Stomach (tissue), 8 donors: ENCODE measurements at regions not wholly inside any gene's neighbourhood (a gene's known extent, or its start where the extent isn't known, plus 50 kb on each side); places are given as distances from the start of the nearest gene placed in this dataset.
A peak's percentile ranks its signal among the peaks of the same experiment; 100 is the strongest.
"Not testable (repeated sequence)": the region's sequence is repeated elsewhere in the genome, so short reads cannot be mapped to it uniquely, and the experiment has no call there.

Experiments used
- DNase-seq, 2 donors: peaks; one replicate each; pipeline versions ENCODE4 v3.0.0 to v3.0.0-alpha.2; 2013 to 2019
- H3K27ac ChIP-seq, 5 donors: fragments of 200-600 bp in 4 of 5; sonication (generic) in 4 of 5; one replicate each; pipeline ENCODE4 v1.5.1; 2013 to 2019; ENCODE audit warnings: mild to moderate bottlenecking in 1 of 5, moderate library complexity in 1 of 5
- H3K27me3 ChIP-seq, 3 donors: fragments of 200-600 bp; sonication (generic); one replicate each; pipeline ENCODE4 v1.5.1; 2017 to 2019; ENCODE audit warnings: mixed run types in 1 of 3
- H3K36me3 ChIP-seq, 4 donors: fragments of 200-600 bp; sonication (generic); 1 replicate in 3 of 4; 2 replicates in 1 of 4; pipeline ENCODE4 v1.5.1; 2016 to 2019
- H3K4me1 ChIP-seq, 4 donors: fragments of 200-600 bp; sonication (generic); one replicate each; pipeline ENCODE4 v1.5.1; 2016 to 2019
- H3K4me3 ChIP-seq, 4 donors: fragments of 200-600 bp; sonication (generic) in 3 of 4; one replicate each; pipeline ENCODE4 v1.5.1; 2016 to 2019; ENCODE audit warnings: mild to moderate bottlenecking in 1 of 4
- H3K9me3 ChIP-seq, 4 donors: fragments of 200-600 bp; sonication (generic); one replicate each; pipeline ENCODE4 v1.5.1; 2016 to 2019
- CTCF ChIP-seq, 7 experiments: fragments of 450-650 bp in 4 of 7; fragments of 200-600 bp in 3 of 7; sonication (generic) in 3 of 7; IDR thresholded peaks; one replicate each; pipeline ENCODE4 v1.5.1; 2016 to 2019; ENCODE audit warnings: antibody characterized with exemption in 7 of 7, control low read depth in 2 of 7, mild to moderate bottlenecking in 1 of 7
- EP300 ChIP-seq: sonication (generic); formaldehyde crosslinking; IDR thresholded peaks from one replicate; pipeline ENCODE4 v1.6.1; 2017; ENCODE audit warnings: antibody characterized with exemption
- POLR2A ChIP-seq, 4 donors: fragments of 450-650 bp; IDR thresholded peaks; one replicate each; pipeline ENCODE4 v1.6.1; 2016; ENCODE audit warnings: antibody characterized with exemption in 4 of 4, control low read depth in 2 of 4, mild to moderate bottlenecking in 1 of 4, moderate library complexity in 1 of 4
- POLR2AphosphoS5 ChIP-seq, 3 donors: sonication (generic); formaldehyde crosslinking; IDR thresholded peaks; one replicate each; pipeline ENCODE4 v1.6.1; 2016; ENCODE audit warnings: antibody characterized with exemption in 3 of 3
- WGBS, 5 donors: extraction: QIAGEN DNeasy Blood & Tissue Kit in 3 of 5; methylation state at CpG; one replicate each; pipeline versions ENCODE4 v1.1.5 to v1.1.7; 2013 to 2018; 5-methylcytosine and 5-hydroxymethylcytosine counted together
- intact Hi-C: fragments of 100-400 bp; cut with DNase I; formaldehyde crosslinking; loops from one replicate; pipeline ENCODE4 v1.15.1; 2023; ENCODE audit warnings: low total_unique reads
- donor health status: healthy with polysubstance abuse.
- donor health status: Bipolar disorder and iron deficiency.
- donor health status: healthy.

GRCh38 chr6:54541541-54541940, 233.3 kb downstream of the TINAG start:
- no peak for DNase-seq
- Histone ChIP-seq H3K9me3 (no peaks in the 10 kb centered on the region), H3K4me1 (no peaks in the 10 kb centered on the region), H3K27ac (no peak overlapping the region), H3K27me3 (no peaks in the 10 kb centered on the region), H3K4me3 (no peak overlapping the region), H3K36me3 (no peaks in the 10 kb centered on the region)
- 94 to 100% (median 96%) methylated on average over 1 of the region's 1 CpG for WGBS, 5 donors
- intact Hi-C loops, result no loop called here
- TF ChIP-seq CTCF (IDR thresholded peaks at IDR 0.05) (no peak), EP300 (no peak), POLR2AphosphoS5 (IDR thresholded peaks at IDR 0.05) (no peak), POLR2A (IDR thresholded peaks at IDR 0.05) (no peak)

GRCh38 chr6:54559136-54559535, 250.9 kb downstream of the TINAG start:
- intact Hi-C loops, result no loop called here
- no peak for TF ChIP-seq POLR2AphosphoS5 (IDR thresholded peaks at IDR 0.05)
- TF ChIP-seq EP300, result no peak
- TF ChIP-seq POLR2A (IDR thresholded peaks at IDR 0.05), result no peak
- TF ChIP-seq CTCF (IDR thresholded peaks at IDR 0.05), result no peak
- H3K4me3 ChIP-seq, result no peak overlapping the region
- H3K4me1 ChIP-seq, result no peaks in the 10 kb centered on the region
- WGBS, 5 donors, result 62 to 79% (median 71%) methylated on average over 4 of the region's 4 CpGs
- peaks cover 0 to 17% (median 6%) of the 10 kb centered on the region in 4 donors for H3K9me3 ChIP-seq
- no peak for DNase-seq
- no peaks in the 10 kb centered on the region for H3K27me3 ChIP-seq
- H3K27ac ChIP-seq, result no peak overlapping the region
- H3K36me3 ChIP-seq, result no peaks in the 10 kb centered on the region

- H3K4me3 ChIP-seq, H3K4me1 ChIP-seq, DNase-seq, H3K27ac ChIP-seq, intact Hi-C loops, H3K36me3 ChIP-seq, H3K27me3 ChIP-seq: not testable (repeated sequence)
- WGBS, 5 donors, result 94 to 96% (median 96%) methylated on average over 2 of the region's 2 CpGs
- H3K9me3 ChIP-seq, result peaks cover 0 to 22% (median 9%) of the 10 kb centered on the region in 4 donors
Measured at GRCh38 chr6:54564188-54564587, 255.9 kb downstream of the TINAG start.

- Histone ChIP-seq H3K4me3 (no peak overlapping the region), H3K27me3 (no peaks in the 10 kb centered on the region), H3K27ac (no peak overlapping the region), H3K9me3 (peaks cover 0 to 12% (median 5%) of the 10 kb centered on the region in 4 donors), H3K36me3 (no peaks in the 10 kb centered on the region), H3K4me1 (no peaks in the 10 kb centered on the region)
- TF ChIP-seq EP300 (no peak), POLR2A (IDR thresholded peaks at IDR 0.05) (no peak), CTCF (IDR thresholded peaks at IDR 0.05) (no peak), POLR2AphosphoS5 (IDR thresholded peaks at IDR 0.05) (no peak)
- intact Hi-C loops, result no loop called here
- DNase-seq, result peak in 1 of 2 donors; percentile 12
- WGBS, 5 donors, result 0 to 18% (median 0%) methylated on average over 1 of the region's 1 CpG
Measured at GRCh38 chr6:54574671-54575070, 266.4 kb downstream of the TINAG start.

- Histone ChIP-seq H3K27me3 (no peaks in the 10 kb centered on the region), H3K4me3 (no peak overlapping the region), H3K36me3 (no peaks in the 10 kb centered on the region), H3K27ac (no peak overlapping the region), H3K9me3 (peaks cover 0 to 6% (median 3%) of the 10 kb centered on the region in 4 donors), H3K4me1 (no peaks in the 10 kb centered on the region)
- DNase-seq, result no peak
- intact Hi-C loops, result no loop called here
- TF ChIP-seq CTCF (IDR thresholded peaks at IDR 0.05) (no peak), POLR2AphosphoS5 (IDR thresholded peaks at IDR 0.05) (no peak), POLR2A (IDR thresholded peaks at IDR 0.05) (no peak)
- WGBS, 5 donors, result 56 to 76% (median 64%) methylated on average over 3 of the region's 3 CpGs
Measured at GRCh38 chr6:54578261-54578660, 268.3 kb upstream of the FAM83B start.
